Endodermal cell (in vitro differentiated cells): ENCODE measurements at regions not wholly inside any gene's neighbourhood (a gene's known extent, or its start where the extent isn't known, plus 50 kb on each side); places are given as distances from the start of the nearest gene placed in this dataset.

Experiments used
- DNase-seq: peaks from one replicate; pipeline ENCODE4 v3.0.0-alpha.2; 2017
- H3K27ac ChIP-seq: 2 replicates; pipeline ENCODE4 v1.5.1; 2013; ENCODE audit warnings: mild to moderate bottlenecking, low read depth, low read length, moderate library complexity
- H3K27me3 ChIP-seq: 2 replicates; pipeline ENCODE4 v1.6.1; 2013; ENCODE audit warnings: mild to moderate bottlenecking, low read length, moderate library complexity; ENCODE audit not compliant: insufficient read depth, control insufficient read depth, poor library complexity, severe bottlenecking
- H3K36me3 ChIP-seq: 2 replicates; pipeline ENCODE4 v1.7.0; 2013; ENCODE audit warnings: mild to moderate bottlenecking, low read length, moderate library complexity; ENCODE audit not compliant: control insufficient read depth, insufficient read depth
- H3K4me1 ChIP-seq: one replicate; pipeline ENCODE4 v1.7.0; 2013; ENCODE audit warnings: low read length; ENCODE audit not compliant: control insufficient read depth, insufficient read depth
- H3K4me3 ChIP-seq: 2 replicates; pipeline ENCODE4 v1.5.1; 2013; ENCODE audit warnings: mild to moderate bottlenecking, low read length, moderate library complexity
- H3K9ac ChIP-seq: 2 replicates; pipeline ENCODE4 v1.6.1; 2013; ENCODE audit warnings: mild to moderate bottlenecking, low read length, moderate library complexity; ENCODE audit not compliant: poor library complexity, severe bottlenecking; ENCODE audit errors: extremely low read depth
- H3K9me3 ChIP-seq: 2 replicates; pipeline ENCODE4 v1.6.1; 2013; ENCODE audit warnings: mild to moderate bottlenecking, low read length, moderate library complexity; ENCODE audit not compliant: control insufficient read depth
- H3K27ac Mint-ChIP-seq: 2 replicates; pipeline ENCODE4 v1.8.0; 2020; ENCODE audit warnings: mixed read lengths
- H3K27me3 Mint-ChIP-seq: 2 replicates; pipeline ENCODE4 v1.8.0; 2021; ENCODE audit warnings: mild to moderate bottlenecking, mixed read lengths; ENCODE audit not compliant: insufficient read depth
- H3K36me3 Mint-ChIP-seq: 2 replicates; pipeline ENCODE4 v1.8.0; 2020; ENCODE audit warnings: low read depth, mixed read lengths
- H3K4me1 Mint-ChIP-seq: 2 replicates; pipeline ENCODE4 v1.8.0; 2020; ENCODE audit warnings: mixed read lengths
- H3K4me3 Mint-ChIP-seq: 2 replicates; pipeline ENCODE4 v1.8.0; 2020; ENCODE audit warnings: mild to moderate bottlenecking, moderate library complexity, mixed read lengths
- H3K9me3 Mint-ChIP-seq: 2 replicates; pipeline ENCODE4 v1.8.0; 2020; ENCODE audit warnings: mild to moderate bottlenecking, mixed read lengths
- CTCF ChIP-seq: fragments of 200-600 bp; sonication (generic); conservative IDR thresholded peaks from 2 replicates; pipeline ENCODE4 v1.5.0; 2021; ENCODE audit warnings: antibody characterized with exemption, mild to moderate bottlenecking
- WGBS, 2 experiments: methylation state at CpG; one replicate each; pipeline versions ENCODE4 v1.1.5 to v1.1.7; 2013; ENCODE audit warnings: missing lambda C conversion rate in 2 of 2, mixed read lengths in 1 of 2; ENCODE audit not compliant: insufficient coverage in 1 of 2, insufficient read length in 1 of 2; 5-methylcytosine and 5-hydroxymethylcytosine counted together

DNA sequence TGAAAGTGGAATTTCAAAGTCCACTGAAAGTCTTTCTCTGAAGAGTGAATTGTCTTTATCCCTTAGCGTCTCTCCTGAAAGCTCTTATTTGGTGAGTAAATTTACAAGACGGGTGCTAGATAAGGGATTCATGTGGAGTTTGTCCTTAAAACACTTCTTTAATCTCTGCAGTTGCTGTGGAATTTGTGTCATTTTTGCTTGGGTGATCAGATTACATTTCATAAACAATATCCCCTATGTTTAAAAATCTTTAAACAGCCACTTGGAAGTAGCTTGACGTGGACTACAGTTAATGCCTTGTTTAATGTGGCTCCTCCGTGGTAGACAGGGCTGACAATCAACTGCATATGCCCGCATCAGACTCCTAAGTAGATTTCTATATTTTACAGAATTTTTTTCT lies 175.4 kb upstream of the ZNF217 start:
- Mint-ChIP-seq H3K27ac (no peak overlapping the region), H3K9me3 (no peaks in the 10 kb centered on the region), H3K27me3 (peaks cover 3% of the 10 kb centered on the region), H3K4me3 (no peak overlapping the region), H3K36me3 (no peaks in the 10 kb centered on the region), H3K4me1 (peaks cover 33% of the 10 kb centered on the region)
- 34 to 55% methylated on average over 2 to 4 of the region's 5 CpGs for WGBS, 2 experiments
- H3K9ac ChIP-seq, result no peak overlapping the region
- H3K36me3 ChIP-seq, result no peaks in the 10 kb centered on the region
- no peak overlapping the region for H3K27ac ChIP-seq
- H3K4me3 ChIP-seq, result no peak overlapping the region
- TF ChIP-seq CTCF, result no peak
- H3K27me3 ChIP-seq, result no peaks in the 10 kb centered on the region
- peaks cover 13% of the 10 kb centered on the region for H3K4me1 ChIP-seq
- DNase-seq, result no peak
- no peaks in the 10 kb centered on the region for H3K9me3 ChIP-seq

DNA sequence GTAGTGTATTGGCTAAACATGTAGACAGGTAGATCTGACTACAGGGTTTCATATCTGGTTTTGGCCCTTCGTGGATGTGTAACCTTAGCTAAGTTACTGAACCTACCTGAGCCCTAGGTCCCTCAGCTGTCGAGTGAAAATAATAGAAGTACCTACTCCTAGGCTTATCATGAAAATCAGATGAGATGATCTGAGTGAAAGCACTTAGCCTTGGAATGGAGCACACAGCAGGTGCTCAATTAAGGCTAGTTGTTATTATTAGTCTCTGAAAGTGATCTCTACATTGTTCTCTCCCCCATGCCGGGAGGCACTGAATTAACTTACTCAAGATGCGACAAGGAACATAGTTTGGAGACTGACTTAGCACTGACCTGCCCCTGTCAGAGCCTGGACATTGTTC lies 174.7 kb upstream of the ZNF217 start:
- Histone ChIP-seq H3K4me3 (peak overlapping the region; percentile 31), H3K9ac (no peak overlapping the region), H3K4me1 (peaks cover 18% of the 10 kb centered on the region), H3K36me3 (no peaks in the 10 kb centered on the region), H3K27ac (no peak overlapping the region), H3K9me3 (no peaks in the 10 kb centered on the region), H3K27me3 (no peaks in the 10 kb centered on the region)
- peak; percentile 82 for DNase-seq
- peak overlapping the region; percentile 82 for H3K27ac Mint-ChIP-seq
- no peaks in the 10 kb centered on the region for H3K36me3 Mint-ChIP-seq
- peaks cover 3% of the 10 kb centered on the region for H3K27me3 Mint-ChIP-seq
- peak overlapping the region; percentile 27 for H3K4me3 Mint-ChIP-seq
- no peak for TF ChIP-seq CTCF
- H3K4me1 Mint-ChIP-seq, result peaks cover 39% of the 10 kb centered on the region
- H3K9me3 Mint-ChIP-seq, result no peaks in the 10 kb centered on the region
- WGBS, 2 experiments, result 13 to 20% methylated on average over 4 of the region's 4 CpGs

- no peak overlapping the region for H3K4me3 Mint-ChIP-seq
- no peak for TF ChIP-seq CTCF
- Histone ChIP-seq H3K27me3 (no peaks in the 10 kb centered on the region), H3K27ac (no peak overlapping the region), H3K9ac (no peak overlapping the region), H3K36me3 (no peaks in the 10 kb centered on the region), H3K9me3 (no peaks in the 10 kb centered on the region), H3K4me1 (peaks cover 18% of the 10 kb centered on the region), H3K4me3 (no peak overlapping the region)
- H3K27me3 Mint-ChIP-seq, result peaks cover 3% of the 10 kb centered on the region
- no peaks in the 10 kb centered on the region for H3K9me3 Mint-ChIP-seq
- no peak overlapping the region for H3K27ac Mint-ChIP-seq
- peak; percentile 54 for DNase-seq
- peaks cover 37% of the 10 kb centered on the region for H3K4me1 Mint-ChIP-seq
- 69 to 85% methylated on average over 3 to 6 of the region's 6 CpGs for WGBS, 2 experiments
- no peaks in the 10 kb centered on the region for H3K36me3 Mint-ChIP-seq
Measured at GRCh38 chr20:53767206-53767930, 173.7 kb upstream of the ZNF217 start.
